Cerebellar cortex (tissue), 1 donor: ENCODE measurements at regions not wholly inside any gene's neighbourhood (a gene's known extent, or its start where the extent isn't known, plus 50 kb on each side); places are given as distances from the start of the nearest gene placed in this dataset.

ENCODE experiments used
- DNase-seq: peaks from one replicate; pipeline ENCODE4 v3.0.0-alpha.2; 2015; ENCODE audit warnings: low spot score

- DNase-seq = no peak
Measured at GRCh38 chr7:155921086-155921803, 109.0 kb upstream of the SHH start.

- no peak for DNase-seq
Measured at GRCh38 chr7:155920068-155920461, 107.8 kb upstream of the SHH start.

- no peak for DNase-seq
Measured at GRCh38 chr7:155919391-155920067, 107.3 kb upstream of the SHH start.

GRCh38 chr7:155918720-155919390 is 106.6 kb upstream of the SHH start:
- no peak for DNase-seq

- DNase-seq = no peak
Measured at GRCh38 chr7:155917836-155918430, 105.7 kb upstream of the SHH start.

GRCh38 chr7:155916926-155917655 is 104.8 kb upstream of the SHH start:
- no peak for DNase-seq

- no peak for DNase-seq
Measured at GRCh38 chr7:155914341-155914740, 102.1 kb upstream of the SHH start.

GRCh38 chr7:155913719-155914118 is 101.5 kb upstream of the SHH start:
- DNase-seq = no peak

- no peak for DNase-seq
Measured at GRCh38 chr7:155913291-155913690, 101.0 kb upstream of the SHH start.

- no peak for DNase-seq
Measured at GRCh38 chr7:155911471-155912105, 99.3 kb upstream of the SHH start.

GRCh38 chr7:155908385-155908784 is 96.1 kb upstream of the SHH start:
- no peak for DNase-seq

GRCh38 chr7:155907450-155908200 is 95.4 kb upstream of the SHH start:
- no peak for DNase-seq

- no peak for DNase-seq
Measured at GRCh38 chr7:155901176-155901575, 88.9 kb upstream of the SHH start.

GRCh38 chr7:155899596-155899995 is 87.3 kb upstream of the SHH start:
- DNase-seq = no peak

- no peak for DNase-seq
Measured at GRCh38 chr7:155897758-155898386, 85.6 kb upstream of the SHH start.

GRCh38 chr7:155896531-155897263 is 84.4 kb upstream of the SHH start:
- no peak for DNase-seq

- DNase-seq = no peak
Measured at GRCh38 chr7:155893664-155894063, 81.4 kb upstream of the SHH start.

GRCh38 chr7:155893176-155893575 is 80.9 kb upstream of the SHH start:
- no peak for DNase-seq

GRCh38 chr7:155889636-155890511 is 77.6 kb upstream of the SHH start:
- no peak for DNase-seq
